ENCODE measurements at regions not wholly inside any gene's neighbourhood (a gene's known extent, or its start where the extent isn't known, plus 50 kb on each side); places are given as distances from the start of the nearest gene placed in this dataset.
"Not testable (repeated sequence)": the region's sequence is repeated elsewhere in the genome, so short reads cannot be mapped to it uniquely, and the experiment has no call there.

DNA sequence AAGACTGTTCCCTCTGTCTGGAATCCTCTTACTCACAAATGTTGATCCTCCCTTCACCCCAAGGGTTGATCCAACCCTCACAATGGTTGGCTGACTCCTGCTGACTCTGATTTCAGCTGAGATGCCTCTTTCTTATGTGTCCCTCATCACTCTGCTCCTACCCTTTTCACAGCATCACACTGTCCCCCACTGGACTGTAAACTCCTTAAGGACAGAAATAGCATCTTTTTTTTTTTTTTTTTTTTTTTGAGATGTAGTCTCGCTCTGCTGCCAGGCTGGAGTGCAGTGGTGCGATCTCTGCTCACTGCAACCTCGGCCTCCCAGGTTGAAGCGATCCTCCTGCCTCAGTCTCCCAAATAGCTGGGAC is 97.9 kb upstream of the SYT6 start:
- ChIA-PET CTCF (no interaction called here), POLR2A (no interaction called here)
- Histone ChIP-seq H3K27me3 (ENCODE audit: control insufficient read depth, insufficient read depth, low read length) (no peaks in the 10 kb centered on the region), H3K36me3 (ENCODE audit: control insufficient read depth, insufficient read depth, low read length) (no peaks in the 10 kb centered on the region), H3K4me3 (ENCODE audit: low read depth, low read length) (no peak overlapping the region)
- TF ChIP-seq, protein P1, sequence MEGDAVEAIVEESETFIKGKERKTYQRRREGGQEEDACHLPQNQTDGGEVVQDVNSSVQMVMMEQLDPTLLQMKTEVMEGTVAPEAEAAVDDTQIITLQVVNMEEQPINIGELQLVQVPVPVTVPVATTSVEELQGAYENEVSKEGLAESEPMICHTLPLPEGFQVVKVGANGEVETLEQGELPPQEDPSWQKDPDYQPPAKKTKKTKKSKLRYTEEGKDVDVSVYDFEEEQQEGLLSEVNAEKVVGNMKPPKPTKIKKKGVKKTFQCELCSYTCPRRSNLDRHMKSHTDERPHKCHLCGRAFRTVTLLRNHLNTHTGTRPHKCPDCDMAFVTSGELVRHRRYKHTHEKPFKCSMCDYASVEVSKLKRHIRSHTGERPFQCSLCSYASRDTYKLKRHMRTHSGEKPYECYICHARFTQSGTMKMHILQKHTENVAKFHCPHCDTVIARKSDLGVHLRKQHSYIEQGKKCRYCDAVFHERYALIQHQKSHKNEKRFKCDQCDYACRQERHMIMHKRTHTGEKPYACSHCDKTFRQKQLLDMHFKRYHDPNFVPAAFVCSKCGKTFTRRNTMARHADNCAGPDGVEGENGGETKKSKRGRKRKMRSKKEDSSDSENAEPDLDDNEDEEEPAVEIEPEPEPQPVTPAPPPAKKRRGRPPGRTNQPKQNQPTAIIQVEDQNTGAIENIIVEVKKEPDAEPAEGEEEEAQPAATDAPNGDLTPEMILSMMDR (IDR thresholded peaks at IDR 0.05; ENCODE audit: insufficient read depth, low read depth, low read length): no peak
- no peak for DNase-seq (ENCODE audit: low read depth)

DNA sequence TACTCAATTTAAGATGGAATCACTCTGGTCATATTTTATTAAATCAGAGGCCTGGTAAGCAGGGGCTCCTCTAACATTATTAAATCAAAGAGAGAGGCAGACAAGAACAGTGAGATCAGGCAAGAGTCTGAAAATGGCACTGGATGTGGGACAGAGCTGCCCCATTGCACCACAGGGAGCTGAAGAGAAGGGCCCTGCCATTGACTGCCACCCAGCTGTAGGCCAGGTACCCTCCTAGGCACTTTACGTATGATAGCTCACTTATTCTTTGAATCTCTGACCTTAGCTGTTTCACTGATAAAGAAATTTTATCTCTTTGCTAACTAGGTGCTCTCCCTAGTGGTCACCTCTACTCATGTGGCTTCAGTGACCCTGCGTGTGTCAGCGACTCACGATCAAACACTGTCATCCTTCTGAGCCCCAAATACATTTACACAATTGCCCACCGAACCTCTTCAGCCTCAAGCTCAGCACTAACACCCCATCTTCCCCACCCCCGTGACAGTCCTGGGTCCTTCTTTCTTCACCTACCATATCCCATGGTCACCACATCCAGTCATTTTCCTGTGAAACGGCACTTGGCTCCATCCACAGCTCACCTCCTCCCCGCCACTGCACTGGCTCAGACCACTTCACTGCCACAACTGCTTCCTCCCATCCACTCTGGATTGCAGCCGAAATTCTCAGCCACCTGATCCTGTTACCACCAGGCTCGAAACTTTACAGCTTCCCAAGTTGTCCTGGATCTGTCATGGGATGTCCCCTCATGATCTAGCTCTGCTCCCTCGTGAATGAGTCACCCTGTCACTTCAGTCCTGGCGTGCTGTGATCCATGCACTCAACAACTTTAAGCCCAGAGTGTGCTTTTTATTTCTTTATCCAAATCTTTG is 97.3 kb upstream of the SYT6 start:
- no peaks in the 10 kb centered on the region for H3K27me3 ChIP-seq (ENCODE audit: control insufficient read depth, insufficient read depth, low read length)
- DNase-seq (ENCODE audit: low read depth): no peak
- no peaks in the 10 kb centered on the region for H3K36me3 ChIP-seq (ENCODE audit: control insufficient read depth, insufficient read depth, low read length)
- no peak overlapping the region for H3K4me3 ChIP-seq (ENCODE audit: low read depth, low read length)
- POLR2A ChIA-PET: no interaction called here
- CTCF ChIA-PET: no interaction called here
- TF ChIP-seq, protein P1 (IDR thresholded peaks at IDR 0.05; ENCODE audit: insufficient read depth, low read depth, low read length): no peak

GRCh38 chr1:114249691-114250090 is 96.0 kb upstream of the SYT6 start:
- no peak for DNase-seq (ENCODE audit: low read depth)
- H3K36me3 ChIP-seq (ENCODE audit: control insufficient read depth, insufficient read depth, low read length): no peaks in the 10 kb centered on the region
- TF ChIP-seq, protein P1 (IDR thresholded peaks at IDR 0.05; ENCODE audit: insufficient read depth, low read depth, low read length): no peak
- POLR2A ChIA-PET: no interaction called here
- CTCF ChIA-PET: no interaction called here
- no peaks in the 10 kb centered on the region for H3K27me3 ChIP-seq (ENCODE audit: control insufficient read depth, insufficient read depth, low read length)
- H3K4me3 ChIP-seq (ENCODE audit: low read depth, low read length): no peak overlapping the region

GRCh38 chr1:114248162-114248561 is 94.5 kb upstream of the SYT6 start:
- POLR2A ChIA-PET: no interaction called here
- no peaks in the 10 kb centered on the region for H3K27me3 ChIP-seq (ENCODE audit: control insufficient read depth, insufficient read depth, low read length)
- no peak for DNase-seq (ENCODE audit: low read depth)
- H3K4me3 ChIP-seq (ENCODE audit: low read depth, low read length): no peak overlapping the region
- CTCF ChIA-PET: interaction anchor here (1.4 kb wide), 1 partner anchor 35 kb away, joined by 4 read pairs; no protein-coding TSS in a partner anchor
- H3K36me3 ChIP-seq (ENCODE audit: control insufficient read depth, insufficient read depth, low read length): no peaks in the 10 kb centered on the region
- TF ChIP-seq, protein P1 (IDR thresholded peaks at IDR 0.05; ENCODE audit: insufficient read depth, low read depth, low read length): no peak

DNA sequence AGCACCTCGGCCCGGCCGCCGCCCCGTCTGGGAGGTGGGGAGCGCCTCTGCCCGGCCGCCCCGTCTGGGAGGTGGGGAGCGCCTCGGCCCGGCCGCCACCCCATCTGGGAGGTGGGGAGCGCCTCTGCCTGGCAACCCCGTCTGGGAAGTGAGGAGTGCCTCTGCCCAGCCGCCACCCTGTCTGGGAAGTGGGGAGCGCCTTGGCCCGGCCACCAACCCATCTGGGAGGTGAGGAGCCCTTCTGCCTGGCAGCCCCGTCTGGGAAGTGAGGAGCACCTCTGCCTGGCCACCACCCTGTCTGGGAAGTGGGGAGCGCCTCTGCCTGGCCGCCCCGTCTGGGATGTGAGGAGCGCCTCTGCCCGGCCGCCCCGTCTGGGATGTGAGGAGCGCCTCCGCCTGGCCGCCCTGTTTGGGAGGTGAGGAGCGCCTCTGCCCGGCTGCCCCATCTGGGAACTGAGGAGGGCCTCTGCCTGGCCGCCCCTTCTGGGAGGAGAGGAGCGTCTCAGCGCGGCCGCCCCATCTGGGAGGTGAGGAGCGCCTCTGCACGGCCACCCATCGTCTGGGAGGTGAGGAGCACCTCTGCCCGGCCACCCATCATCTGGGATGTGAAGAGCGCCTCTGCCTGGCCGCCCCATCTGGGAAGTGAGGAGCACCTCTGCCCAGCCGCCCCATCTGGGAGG is 89.0 kb upstream of the SYT6 start:
- H3K4me3 ChIP-seq (ENCODE audit: low read depth, low read length); H3K36me3 ChIP-seq (ENCODE audit: control insufficient read depth, insufficient read depth, low read length); POLR2A ChIA-PET; H3K27me3 ChIP-seq (ENCODE audit: control insufficient read depth, insufficient read depth, low read length); CTCF ChIA-PET; DNase-seq (ENCODE audit: low read depth): not testable (repeated sequence)

All from BJ (cell line).